GM12878 (cell line): ENCODE measurements at regions not wholly inside any gene's neighbourhood (a gene's known extent, or its start where the extent isn't known, plus 50 kb on each side); places are given as distances from the start of the nearest gene placed in this dataset.

Experiments used
- ATAC-seq: fragments of 200-7000 bp; cut with Tn5 transposase; 3 replicates; pipeline ENCODE4 v1.9.1; 2020; ENCODE audit warnings: mild to moderate bottlenecking, moderate library complexity
- BruUV-seq: library from RNA; stranded (reverse); fragments of 400-500 nt; replicated peaks from 2 replicates; lab custom pipeline; 2021; lab: Mats Ljungman, UMichigan
- CTCF ChIA-PET: fragments of 300-600 bp; sonication (Branson Sonifier 250); formaldehyde crosslinking; extraction: SDS; loops from one replicate; lab custom pipeline; 2021; ENCODE audit warnings: inconsistent platforms; lab: Yijun Ruan, JAX
- POLR2A ChIA-PET: fragments of 350-600 bp; formaldehyde crosslinking; extraction: SDS; loops from one replicate; lab custom pipeline; 2021; ENCODE audit warnings: inconsistent platforms; lab: Charles Lee
- RAD21 ChIA-PET: fragments of 300-600 bp; sonication (Branson Sonifier 250); formaldehyde crosslinking; loops from one replicate; lab custom pipeline; 2023; ENCODE audit warnings: antibody characterized with exemption; ENCODE audit not compliant: unreplicated experiment; lab: Charles Lee
- SMC1A ChIA-PET: fragments of 300-600 bp; sonication (Branson Sonifier 250); formaldehyde crosslinking; loops from one replicate; lab custom pipeline; 2023; ENCODE audit not compliant: unreplicated experiment, uncharacterized antibody; lab: Charles Lee
- DNase-seq: peaks from one replicate; pipeline ENCODE4 v3.0.0-alpha.2; 2011; ENCODE audit warnings: low read depth, low spot score
- FAIRE-seq: peaks from 3 replicates; lab custom pipeline; 2011; peaks lifted over from hg19 to GRCh38; lab: Jason Lieb, UNC
- H2AFZ ChIP-seq: 2 replicates; pipeline ENCODE4 v1.6.0; 2011; ENCODE audit warnings: low read depth, low read length, control low read depth; ENCODE audit not compliant: control insufficient read depth
- H3K27ac ChIP-seq: 2 replicates; pipeline ENCODE4 v1.5.1; 2011; ENCODE audit warnings: control low read depth; ENCODE audit not compliant: control insufficient read depth, insufficient read depth
- H3K27me3 ChIP-seq, 2 experiments: replicated peaks in 1 of 2; 2 replicates each; pipeline versions ENCODE4 v1.6.0 to v1.6.1; 2011; ENCODE audit warnings: low read length in 1 of 2; ENCODE audit not compliant: control insufficient read depth in 2 of 2, insufficient read depth in 2 of 2
- H3K36me3 ChIP-seq, 2 experiments: 2 replicates each; pipeline ENCODE4 v1.5.1; 2011; ENCODE audit warnings: low read length in 1 of 2; ENCODE audit not compliant: control insufficient read depth in 2 of 2, insufficient read depth in 2 of 2
- H3K4me1 ChIP-seq: 2 replicates; pipeline ENCODE4 v1.6.1; 2011; ENCODE audit warnings: mild to moderate bottlenecking, low read length, moderate library complexity, mixed read lengths; ENCODE audit not compliant: control insufficient read depth, insufficient read depth
- H3K4me2 ChIP-seq: 2 replicates; pipeline ENCODE4 v1.6.0; 2011; ENCODE audit warnings: control low read depth; ENCODE audit not compliant: control insufficient read depth, insufficient read depth
- H3K4me3 ChIP-seq: fragments of 200-600 bp; sonication (generic); 2 replicates; pipeline ENCODE4 v1.5.1; 2016
- H3K79me2 ChIP-seq: 2 replicates; pipeline ENCODE4 v1.6.0; 2011; ENCODE audit warnings: low read length; ENCODE audit not compliant: control insufficient read depth, insufficient read depth
- H3K9ac ChIP-seq: 2 replicates; pipeline ENCODE4 v1.8.0; 2011; ENCODE audit warnings: low read length, control low read depth, mixed read lengths; ENCODE audit not compliant: control insufficient read depth, insufficient read depth
- H3K9me3 ChIP-seq: replicated peaks from 3 replicates; pipeline ENCODE4 v1.5.1; 2011; ENCODE audit warnings: mild to moderate bottlenecking, low read length; ENCODE audit not compliant: control insufficient read depth, insufficient read depth
- H4K20me1 ChIP-seq: 2 replicates; pipeline ENCODE4 v1.6.0; 2011; ENCODE audit not compliant: control insufficient read depth, insufficient read depth
- ASH2L ChIP-seq: fragments of 300-600, 200-600 bp; sonication (generic); IDR thresholded peaks from 2 replicates; pipeline ENCODE4 v1.6.1; 2017; ENCODE audit warnings: low read depth, mild to moderate bottlenecking, borderline replicate concordance
- ATF7 ChIP-seq: fragments of 450-650 bp; IDR thresholded peaks from 2 replicates; pipeline ENCODE4 v1.6.1; 2016; ENCODE audit warnings: low read depth, mild to moderate bottlenecking
- CBFB ChIP-seq: IDR thresholded peaks from 2 replicates; pipeline ENCODE4 v1.6.1; 2016; ENCODE audit warnings: antibody characterized with exemption, low read depth
- CEBPZ ChIP-seq: fragments of 150-350 bp; IDR thresholded peaks from 2 replicates; pipeline ENCODE4 v1.6.1; 2016; ENCODE audit warnings: low read depth, low read length
- ESRRA ChIP-seq: IDR thresholded peaks from 2 replicates; pipeline ENCODE4 v1.6.1; 2012; ENCODE audit warnings: mild to moderate bottlenecking, low read length, improper control_type of control experiment
- KAT2A ChIP-seq: conservative IDR thresholded peaks from 2 replicates; pipeline ENCODE4 v1.6.1; 2011; ENCODE audit warnings: low read depth, low read length; ENCODE audit not compliant: control insufficient read depth
- LARP7 ChIP-seq: fragments of 450-650 bp; IDR thresholded peaks from 2 replicates; pipeline ENCODE4 v1.6.1; 2017; ENCODE audit warnings: mild to moderate bottlenecking
- NKRF ChIP-seq: fragments of 450-650 bp; conservative IDR thresholded peaks from 2 replicates; pipeline ENCODE4 v1.6.1; 2017; ENCODE audit warnings: mild to moderate bottlenecking, moderate library complexity
- NR2C2 ChIP-seq: IDR thresholded peaks from 2 replicates; pipeline ENCODE4 v1.6.1; 2011; ENCODE audit warnings: borderline replicate concordance, low read depth; ENCODE audit not compliant: control insufficient read depth, insufficient read length
- POU2F2 ChIP-seq: IDR thresholded peaks from 3 replicates; pipeline ENCODE4 v1.6.1; 2011; ENCODE audit warnings: low read depth, mild to moderate bottlenecking, low read length, borderline replicate concordance
- SP1 ChIP-seq: IDR thresholded peaks from one replicate; pipeline ENCODE4 v1.6.1; 2011; ENCODE audit warnings: low read depth, low read length
- SPI1 ChIP-seq: IDR thresholded peaks from 2 replicates; pipeline ENCODE4 v1.6.1; 2011; ENCODE audit warnings: low read depth, mild to moderate bottlenecking, low read length, moderate library complexity, borderline replicate concordance; ENCODE audit not compliant: insufficient read depth
- SRF ChIP-seq, 2 experiments: IDR thresholded peaks; 2 replicates each; pipeline ENCODE4 v1.6.1; 2011; ENCODE audit warnings: low read depth in 2 of 2, low read length in 2 of 2, mild to moderate bottlenecking in 1 of 2, moderate library complexity in 1 of 2
- SUZ12 ChIP-seq: fragments of 200-600 bp; sonication (generic); IDR thresholded peaks from one replicate; pipeline ENCODE4 v1.6.1; 2018; ENCODE audit warnings: antibody characterized with exemption, mild to moderate bottlenecking; ENCODE audit not compliant: unreplicated experiment
- TARDBP ChIP-seq: IDR thresholded peaks from 2 replicates; pipeline ENCODE4 v1.6.1; 2016; ENCODE audit warnings: borderline replicate concordance
- ZBTB4 ChIP-seq: fragments of 450-650 bp; formaldehyde crosslinking; IDR thresholded peaks from 2 replicates; pipeline ENCODE4 v1.4.0; 2022; ENCODE audit warnings: mild to moderate bottlenecking, moderate library complexity
- WGBS: methylation state at CpG from one replicate; pipeline ENCODE4 v1.1.6; 2016; ENCODE audit warnings: low lambda C conversion rate; ENCODE audit not compliant: insufficient replicate concordance, insufficient coverage; ENCODE audit errors: missing lambda C conversion rate; 5-methylcytosine and 5-hydroxymethylcytosine counted together
- in situ Hi-C: fragments of 300-500 bp; cut with MboI; formaldehyde crosslinking; loops from 9 replicates; pipeline ENCODE4 v1.14.3; 2018; ENCODE audit warnings: mixed read lengths
- intact Hi-C: fragments of 100-400 bp; cut with micrococcal nuclease; formaldehyde crosslinking; loops from one replicate; pipeline ENCODE4 v1.14.2; 2022; ENCODE audit not compliant: unreplicated experiment

GRCh38 chr16:27691721-27692120 lies 141.8 kb downstream of the KATNIP start:
- Histone ChIP-seq H4K20me1 (no peaks in the 10 kb centered on the region), H3K27ac (no peak overlapping the region), H3K9ac (no peak overlapping the region), H3K27me3 (no peaks in the 10 kb centered on the region), H3K4me3 (no peak overlapping the region), H3K4me2 (no peak overlapping the region), H3K9me3 (no peaks in the 10 kb centered on the region), H3K4me1 (no peaks in the 10 kb centered on the region), H3K79me2 (no peaks in the 10 kb centered on the region), H3K36me3 (no peaks in the 10 kb centered on the region), H2AFZ (no peak overlapping the region)
- CTCF ChIA-PET = interaction anchor here (0.7 to 1.7 kb wide), 5 partner anchors 9 to 379 kb away, joined by 3 to 8 read pairs (median 3); no protein-coding TSS in a partner anchor
- TF ChIP-seq NR2C2 (no peak), SUZ12 (no peak), TARDBP (no peak), ATF7 (no peak), SPI1 (no peak), ASH2L (no peak), ESRRA (no peak), LARP7 (no peak), ZBTB4 (CRISPR knock-in tag) (no peak), SP1 (no peak), CEBPZ (no peak), KAT2A (no peak), CBFB (no peak), NKRF (no peak), SRF (IDR thresholded peaks at IDR 0.05; ENCODE audit: low read depth in 2 of 2, low read length in 2 of 2) (no peak), POU2F2 (no peak)
- RAD21 ChIA-PET = interaction anchor here (1.0 kb wide), 1 partner anchor 379 kb away, joined by 4 read pairs; no protein-coding TSS in a partner anchor
- DNase-seq = no peak
- no peak for ATAC-seq
- POLR2A ChIA-PET = no interaction called here
- BruUV-seq = no TSS peak
- intact Hi-C loops (no loop called here), in situ Hi-C loops (no loop called here)
- SMC1A ChIA-PET = interaction anchor here (0.9 to 1.1 kb wide), 2 partner anchors 17 to 84 kb away, joined by 3 read pairs; no protein-coding TSS in a partner anchor
- FAIRE-seq = no peak
- 94% methylated on average over 4 of the region's 4 CpGs for WGBS
